Smooth muscle cell (in vitro differentiated cells): ENCODE measurements at regions not wholly inside any gene's neighbourhood (a gene's known extent, or its start where the extent isn't known, plus 50 kb on each side); places are given as distances from the start of the nearest gene placed in this dataset.

ENCODE experiments used
- DNase-seq: peaks from one replicate; lab custom pipeline; 2025; ENCODE audit not compliant: unreplicated experiment; lab: John Stamatoyannopoulos, UW
- H2AFZ ChIP-seq: fragments of 200-600 bp; sonication (generic); 2 replicates; pipeline ENCODE4 v1.6.0; 2016; ENCODE audit warnings: antibody characterized with exemption, low read depth, mild to moderate bottlenecking
- H3F3A ChIP-seq: fragments of 200-600 bp; sonication (generic); 2 replicates; pipeline ENCODE4 v1.6.0; 2017; ENCODE audit warnings: antibody characterized with exemption, low read depth
- H3K27ac ChIP-seq: fragments of 200-600 bp; sonication (generic); 2 replicates; pipeline ENCODE4 v1.5.1; 2016; ENCODE audit warnings: low read depth, mild to moderate bottlenecking
- H3K27me3 ChIP-seq: fragments of 200-600 bp; sonication (generic); 2 replicates; pipeline ENCODE4 v1.6.1; 2016; ENCODE audit warnings: low read depth, mild to moderate bottlenecking
- H3K36me3 ChIP-seq: fragments of 200-600 bp; sonication (generic); 2 replicates; pipeline ENCODE4 v1.5.1; 2016; ENCODE audit warnings: low read depth
- H3K4me1 ChIP-seq: fragments of 200-600 bp; sonication (generic); 2 replicates; pipeline ENCODE4 v1.5.1; 2016; ENCODE audit warnings: low read depth
- H3K4me2 ChIP-seq: fragments of 200-600 bp; sonication (generic); 2 replicates; pipeline ENCODE4 v1.6.0; 2016; ENCODE audit warnings: mild to moderate bottlenecking
- H3K4me3 ChIP-seq: fragments of 200-600 bp; sonication (generic); 2 replicates; pipeline ENCODE4 v1.5.1; 2016; ENCODE audit warnings: mild to moderate bottlenecking
- H3K79me2 ChIP-seq: fragments of 200-600 bp; sonication (generic); 2 replicates; pipeline ENCODE4 v1.6.0; 2016; ENCODE audit warnings: low read depth, mild to moderate bottlenecking
- H3K9ac ChIP-seq: fragments of 200-600 bp; sonication (generic); 2 replicates; pipeline ENCODE4 v1.6.0; 2016; ENCODE audit warnings: low read depth
- H3K9me3 ChIP-seq: fragments of 200-600 bp; sonication (generic); replicated peaks from 2 replicates; pipeline ENCODE4 v1.5.1; 2016; ENCODE audit warnings: low read depth
- H4K20me1 ChIP-seq: fragments of 200-600 bp; sonication (generic); 2 replicates; pipeline ENCODE4 v1.6.0; 2016; ENCODE audit warnings: low read depth
- WGBS: methylation state at CpG from one replicate; pipeline ENCODE4 v1.1.7; 2016; ENCODE audit warnings: low lambda C conversion rate; 5-methylcytosine and 5-hydroxymethylcytosine counted together
- TF ChIP-seq, protein P1 (sequence below): fragments of 200-600 bp; sonication (generic); IDR thresholded peaks from 2 replicates; pipeline ENCODE4 v1.5.1; 2017; ENCODE audit warnings: borderline replicate concordance, mild to moderate bottlenecking, antibody characterized with exemption; ENCODE audit not compliant: insufficient read depth, poor library complexity, severe bottlenecking

DNA sequence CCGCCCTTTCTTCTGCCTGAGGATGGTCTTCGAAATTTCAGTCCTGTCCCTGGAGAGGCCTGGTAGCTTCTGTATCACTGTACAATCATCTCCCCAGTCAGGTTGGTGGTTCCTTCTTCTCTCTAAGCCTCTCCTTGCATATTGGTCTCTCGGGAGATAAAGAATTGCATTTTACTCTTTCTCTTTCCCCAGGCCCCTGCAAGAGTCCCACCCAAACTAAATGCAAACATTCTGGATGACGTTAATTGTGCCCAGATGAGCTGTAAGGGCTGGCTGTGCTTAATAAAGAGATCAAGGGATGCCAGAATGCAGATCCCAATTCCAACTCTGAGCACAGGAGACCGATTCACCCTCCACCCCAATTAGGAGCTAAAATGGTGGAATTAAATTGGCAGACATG is 835.4 kb upstream of the TMEM132C start:
- Histone ChIP-seq H3K27ac (no peak overlapping the region), H2AFZ (no peak overlapping the region), H3K36me3 (no peaks in the 10 kb centered on the region), H3K4me1 (no peaks in the 10 kb centered on the region), H3K4me2 (no peak overlapping the region), H4K20me1 (no peaks in the 10 kb centered on the region), H3K9ac (no peak overlapping the region), H3K4me3 (no peak overlapping the region), H3F3A (no peaks in the 10 kb centered on the region), H3K27me3 (peaks cover 12% of the 10 kb centered on the region), H3K79me2 (no peaks in the 10 kb centered on the region), H3K9me3 (no peaks in the 10 kb centered on the region)
- DNase-seq, result no peak
- 84% methylated on average over 5 of the region's 5 CpGs for WGBS
- TF ChIP-seq, protein P1, sequence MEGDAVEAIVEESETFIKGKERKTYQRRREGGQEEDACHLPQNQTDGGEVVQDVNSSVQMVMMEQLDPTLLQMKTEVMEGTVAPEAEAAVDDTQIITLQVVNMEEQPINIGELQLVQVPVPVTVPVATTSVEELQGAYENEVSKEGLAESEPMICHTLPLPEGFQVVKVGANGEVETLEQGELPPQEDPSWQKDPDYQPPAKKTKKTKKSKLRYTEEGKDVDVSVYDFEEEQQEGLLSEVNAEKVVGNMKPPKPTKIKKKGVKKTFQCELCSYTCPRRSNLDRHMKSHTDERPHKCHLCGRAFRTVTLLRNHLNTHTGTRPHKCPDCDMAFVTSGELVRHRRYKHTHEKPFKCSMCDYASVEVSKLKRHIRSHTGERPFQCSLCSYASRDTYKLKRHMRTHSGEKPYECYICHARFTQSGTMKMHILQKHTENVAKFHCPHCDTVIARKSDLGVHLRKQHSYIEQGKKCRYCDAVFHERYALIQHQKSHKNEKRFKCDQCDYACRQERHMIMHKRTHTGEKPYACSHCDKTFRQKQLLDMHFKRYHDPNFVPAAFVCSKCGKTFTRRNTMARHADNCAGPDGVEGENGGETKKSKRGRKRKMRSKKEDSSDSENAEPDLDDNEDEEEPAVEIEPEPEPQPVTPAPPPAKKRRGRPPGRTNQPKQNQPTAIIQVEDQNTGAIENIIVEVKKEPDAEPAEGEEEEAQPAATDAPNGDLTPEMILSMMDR, result no peak

DNA sequence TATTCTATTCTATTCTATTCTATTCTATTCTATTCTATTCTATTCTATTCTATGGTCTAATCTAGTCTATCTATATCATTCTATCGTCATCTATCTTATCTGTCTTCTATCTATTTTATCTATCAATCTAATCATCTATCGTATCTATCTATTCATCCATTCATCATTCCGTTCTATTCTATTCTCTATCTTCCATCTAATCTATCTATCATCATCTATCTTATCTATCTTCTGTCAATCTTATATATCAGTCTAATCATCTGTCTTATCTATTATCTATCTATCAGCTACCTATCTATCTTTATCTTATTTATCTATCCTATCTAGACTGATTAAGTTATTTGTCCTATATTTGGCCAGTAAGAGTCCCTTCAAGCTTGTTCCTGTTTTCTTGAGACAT is 831.5 kb upstream of the TMEM132C start:
- no peaks in the 10 kb centered on the region for H3K9me3 ChIP-seq
- H3K36me3 ChIP-seq, result no peaks in the 10 kb centered on the region
- H2AFZ ChIP-seq, result no peak overlapping the region
- DNase-seq, result no peak
- H4K20me1 ChIP-seq, result no peaks in the 10 kb centered on the region
- WGBS, result 87% methylated on average over 3 of the region's 3 CpGs
- H3K4me1 ChIP-seq, result no peaks in the 10 kb centered on the region
- H3K27ac ChIP-seq, result no peak overlapping the region
- H3K4me2 ChIP-seq, result no peak overlapping the region
- peaks cover 12% of the 10 kb centered on the region for H3K27me3 ChIP-seq
- H3K9ac ChIP-seq, result no peak overlapping the region
- H3K4me3 ChIP-seq, result no peak overlapping the region
- TF ChIP-seq, protein P1, result no peak
- no peaks in the 10 kb centered on the region for H3F3A ChIP-seq
- H3K79me2 ChIP-seq, result no peaks in the 10 kb centered on the region

DNA sequence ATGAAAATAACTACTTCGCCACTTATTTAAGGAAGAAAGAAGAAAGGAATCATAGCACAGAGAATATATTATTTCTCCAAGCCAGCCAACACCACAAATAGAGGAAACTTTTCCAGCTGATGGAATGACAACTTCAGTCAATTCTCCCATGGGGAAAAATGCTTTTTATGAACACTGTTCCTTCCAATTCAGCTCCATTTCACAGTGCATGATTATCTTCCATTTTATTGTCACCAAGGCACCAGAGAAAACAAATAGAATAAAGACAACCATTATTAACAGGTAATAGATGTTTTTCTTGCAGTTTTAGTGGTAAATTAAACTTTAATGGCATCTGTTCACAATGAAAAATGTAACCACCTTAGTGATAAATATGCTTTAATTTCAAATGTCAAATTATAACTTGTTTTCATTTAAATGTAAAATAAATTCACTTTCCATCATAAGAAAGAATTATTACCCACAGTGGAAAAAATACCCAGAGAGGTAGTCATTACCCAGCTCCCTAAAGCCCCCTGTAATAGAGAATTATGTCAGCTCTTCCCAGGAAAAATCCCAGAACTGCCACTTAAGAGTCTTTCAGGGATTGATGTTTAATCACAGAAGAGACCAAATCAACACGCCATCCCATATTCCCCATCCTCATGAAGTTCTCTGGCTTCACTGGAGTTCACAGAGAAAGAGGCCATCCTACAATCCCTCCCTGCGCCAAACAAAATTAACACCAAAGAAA is 828.3 kb upstream of the TMEM132C start:
- no peak for DNase-seq
- Histone ChIP-seq H3K27ac (no peak overlapping the region), H2AFZ (no peak overlapping the region), H4K20me1 (no peaks in the 10 kb centered on the region), H3K9me3 (no peaks in the 10 kb centered on the region), H3K36me3 (no peaks in the 10 kb centered on the region), H3K27me3 (peaks cover 8% of the 10 kb centered on the region), H3K9ac (no peak overlapping the region), H3K4me2 (no peak overlapping the region), H3K4me3 (no peak overlapping the region), H3K79me2 (no peaks in the 10 kb centered on the region), H3F3A (no peaks in the 10 kb centered on the region), H3K4me1 (no peaks in the 10 kb centered on the region)
- 93% methylated on average over 3 of the region's 3 CpGs for WGBS
- TF ChIP-seq, protein P1, result no peak

DNA sequence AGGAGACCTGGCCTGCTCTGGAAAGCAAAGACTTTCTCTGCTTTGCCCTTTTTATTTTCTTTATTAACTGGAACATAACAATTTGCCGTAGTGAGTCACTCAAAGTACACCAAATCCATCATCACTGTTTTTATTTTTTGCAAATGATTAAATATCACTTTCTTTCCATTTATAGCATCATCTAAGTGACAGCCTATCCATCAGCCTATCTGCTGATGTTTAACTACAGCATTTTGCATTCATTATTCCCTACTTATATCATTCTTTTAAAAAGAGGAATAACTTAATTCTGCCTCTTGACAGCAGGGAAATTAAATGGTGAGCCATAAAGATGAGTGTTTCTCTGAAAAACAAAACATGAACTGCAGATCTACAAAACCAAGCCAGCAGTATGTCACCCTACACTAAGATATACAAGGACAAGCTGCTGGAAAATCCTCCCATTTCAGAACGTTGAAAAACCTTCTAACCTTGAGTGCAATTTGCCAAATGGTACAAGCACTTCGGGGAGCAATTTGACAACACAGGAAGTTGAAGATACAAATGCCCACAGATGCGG is 821.3 kb upstream of the TMEM132C start:
- DNase-seq, result no peak

More for the DNA sequence above, 821.3 kb upstream of the TMEM132C start:
- Histone ChIP-seq H3K9me3 (no peaks in the 10 kb centered on the region), H3K27ac (no peak overlapping the region), H3K4me1 (no peaks in the 10 kb centered on the region), H3F3A (no peaks in the 10 kb centered on the region), H3K4me2 (no peak overlapping the region), H3K79me2 (no peaks in the 10 kb centered on the region), H4K20me1 (no peaks in the 10 kb centered on the region), H3K4me3 (no peak overlapping the region), H3K9ac (no peak overlapping the region), H2AFZ (no peak overlapping the region), H3K27me3 (no peaks in the 10 kb centered on the region), H3K36me3 (no peaks in the 10 kb centered on the region)
- TF ChIP-seq, protein P1, result no peak
- 71% methylated on average over 4 of the region's 4 CpGs for WGBS
